Adrenal gland (tissue), 5 donors: ENCODE measurements at regions not wholly inside any gene's neighbourhood (a gene's known extent, or its start where the extent isn't known, plus 50 kb on each side); places are given as distances from the start of the nearest gene placed in this dataset.

Experiments
- POLR2A ChIP-seq, 2 donors: fragments of 450-650 bp; IDR thresholded peaks; one replicate each; pipeline ENCODE4 v1.6.1; 2017; ENCODE audit warnings: antibody characterized with exemption in 2 of 2, mild to moderate bottlenecking in 2 of 2, moderate library complexity in 1 of 2
- TF ChIP-seq, protein P1 (sequence below), 6 experiments: fragments of 450-650 bp in 4 of 6; fragments of 200-600 bp in 2 of 6; sonication (generic) in 1 of 6; IDR thresholded peaks; 1 replicate in 5 of 6; 2 replicates in 1 of 6; pipeline versions ENCODE4 v1.5.1 to v1.8.0; 2016 to 2021; ENCODE audit warnings: antibody characterized with exemption in 6 of 6, mild to moderate bottlenecking in 2 of 6, moderate library complexity in 1 of 6
- donor health status: DM: no; HTN: no; CAD: no.

GRCh38 chr3:135800071-135800549 is 165.4 kb upstream of the PPP2R3A start:
- TF ChIP-seq, protein P1, sequence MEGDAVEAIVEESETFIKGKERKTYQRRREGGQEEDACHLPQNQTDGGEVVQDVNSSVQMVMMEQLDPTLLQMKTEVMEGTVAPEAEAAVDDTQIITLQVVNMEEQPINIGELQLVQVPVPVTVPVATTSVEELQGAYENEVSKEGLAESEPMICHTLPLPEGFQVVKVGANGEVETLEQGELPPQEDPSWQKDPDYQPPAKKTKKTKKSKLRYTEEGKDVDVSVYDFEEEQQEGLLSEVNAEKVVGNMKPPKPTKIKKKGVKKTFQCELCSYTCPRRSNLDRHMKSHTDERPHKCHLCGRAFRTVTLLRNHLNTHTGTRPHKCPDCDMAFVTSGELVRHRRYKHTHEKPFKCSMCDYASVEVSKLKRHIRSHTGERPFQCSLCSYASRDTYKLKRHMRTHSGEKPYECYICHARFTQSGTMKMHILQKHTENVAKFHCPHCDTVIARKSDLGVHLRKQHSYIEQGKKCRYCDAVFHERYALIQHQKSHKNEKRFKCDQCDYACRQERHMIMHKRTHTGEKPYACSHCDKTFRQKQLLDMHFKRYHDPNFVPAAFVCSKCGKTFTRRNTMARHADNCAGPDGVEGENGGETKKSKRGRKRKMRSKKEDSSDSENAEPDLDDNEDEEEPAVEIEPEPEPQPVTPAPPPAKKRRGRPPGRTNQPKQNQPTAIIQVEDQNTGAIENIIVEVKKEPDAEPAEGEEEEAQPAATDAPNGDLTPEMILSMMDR (IDR thresholded peaks at IDR 0.05) = no peak
- no peak for TF ChIP-seq POLR2A (IDR thresholded peaks at IDR 0.05)
